Activated CD8-positive, alpha-beta memory T cell treated with anti-CD3 and anti-CD28 coated beads for 36 hours (primary cell): ENCODE measurements at regions not wholly inside any gene's neighbourhood (a gene's known extent, or its start where the extent isn't known, plus 50 kb on each side); places are given as distances from the start of the nearest gene placed in this dataset.

Source experiments
- CTCF ChIA-PET: fragments of 350-600 bp; sonication (Branson Sonifier 250); formaldehyde crosslinking; loops from one replicate; lab custom pipeline; 2021; ENCODE audit warnings: antibody characterized with exemption; lab: Charles Lee
- POLR2A ChIA-PET: fragments of 350-600 bp; sonication (Branson Sonifier 250); formaldehyde crosslinking; loops from one replicate; lab custom pipeline; 2021; ENCODE audit warnings: antibody characterized with exemption; lab: Charles Lee

GRCh38 chr11:19661827-19662226, 50.8 kb upstream of the NAV2 start:
- ChIA-PET CTCF (no interaction called here), POLR2A (no interaction called here)

- POLR2A ChIA-PET, result no interaction called here
- CTCF ChIA-PET, result no interaction called here
Measured at GRCh38 chr11:19660076-19660475, 52.6 kb upstream of the NAV2 start.

GRCh38 chr11:19659529-19659928, 53.1 kb upstream of the NAV2 start:
- CTCF ChIA-PET, result no interaction called here
- POLR2A ChIA-PET, result no interaction called here

DNA sequence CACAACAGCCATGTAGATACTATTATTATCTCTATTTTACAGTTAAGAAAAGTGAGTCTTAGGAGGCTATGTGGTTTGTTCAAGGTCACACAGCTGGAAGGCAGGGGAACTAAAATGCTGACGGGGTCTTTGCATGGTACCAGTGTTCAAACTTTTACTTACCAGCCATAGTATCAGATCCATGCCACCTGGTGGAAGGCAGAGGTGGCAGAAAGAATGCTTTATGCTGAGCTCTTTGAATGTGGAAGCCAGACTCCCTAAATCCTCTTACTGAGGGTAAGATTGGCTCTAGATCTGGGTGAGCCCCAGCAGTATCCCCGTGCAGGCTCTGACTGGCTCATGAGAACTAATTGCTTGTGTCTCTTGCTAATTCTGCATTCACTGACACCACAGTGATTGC, 54.3 kb upstream of the NAV2 start:
- ChIA-PET CTCF (no interaction called here), POLR2A (no interaction called here)

DNA sequence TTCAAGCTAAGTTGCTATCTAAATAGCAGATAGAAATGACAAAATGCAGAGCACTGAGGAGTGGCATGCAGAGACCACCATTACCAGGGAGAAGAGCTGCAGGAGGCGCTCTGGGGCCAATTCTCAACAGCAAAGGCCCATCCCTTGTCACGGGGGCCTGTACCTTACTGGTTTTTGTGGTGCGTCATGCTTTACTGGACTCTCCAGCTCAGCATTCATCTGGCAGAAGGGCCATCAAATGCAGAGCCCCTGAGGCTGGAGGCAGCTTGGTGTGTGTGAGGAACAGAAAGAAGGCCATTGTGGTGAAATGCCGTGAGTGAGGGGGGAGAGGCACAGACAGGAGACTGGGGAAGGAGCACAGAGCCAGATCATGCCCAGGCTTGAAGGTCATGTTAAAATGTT, 56.5 kb upstream of the NAV2 start:
- ChIA-PET CTCF (no interaction called here), POLR2A (no interaction called here)

DNA sequence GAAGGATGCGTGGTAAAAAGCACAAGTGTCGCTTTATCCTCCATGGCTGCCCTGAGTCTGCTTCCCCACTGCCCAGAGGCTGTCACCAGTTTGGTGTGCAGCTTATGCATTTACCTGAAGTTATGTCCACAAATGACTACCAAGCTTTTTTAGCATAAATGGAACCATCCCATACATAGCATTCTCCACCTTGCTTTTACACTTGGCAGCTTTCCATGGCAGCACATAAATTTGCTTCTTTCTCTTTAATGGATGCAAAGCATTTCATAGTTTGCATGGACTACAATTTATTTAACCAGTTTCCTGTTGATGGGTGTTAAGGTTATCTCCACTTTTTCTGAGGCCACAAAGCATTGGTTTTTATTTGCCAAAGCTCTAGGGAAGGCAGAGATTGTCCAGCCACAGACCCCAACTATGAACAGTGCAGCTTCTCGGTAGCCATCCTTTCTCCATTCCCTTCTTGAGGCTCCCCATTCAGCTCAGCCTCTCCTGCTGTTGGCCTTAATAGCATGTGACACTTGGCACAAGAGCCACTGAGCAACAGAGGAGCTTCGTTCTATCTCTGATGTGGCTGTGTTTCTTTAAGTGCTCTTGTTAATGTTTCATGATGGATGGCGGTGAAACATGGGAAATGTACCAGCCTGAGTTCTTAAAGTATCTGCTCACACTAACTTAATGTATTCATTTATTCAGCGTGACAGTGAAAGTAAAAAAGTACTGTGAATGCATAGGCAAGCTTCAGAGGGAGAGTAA, 59.8 kb upstream of the NAV2 start:
- ChIA-PET CTCF (no interaction called here), POLR2A (no interaction called here)

DNA sequence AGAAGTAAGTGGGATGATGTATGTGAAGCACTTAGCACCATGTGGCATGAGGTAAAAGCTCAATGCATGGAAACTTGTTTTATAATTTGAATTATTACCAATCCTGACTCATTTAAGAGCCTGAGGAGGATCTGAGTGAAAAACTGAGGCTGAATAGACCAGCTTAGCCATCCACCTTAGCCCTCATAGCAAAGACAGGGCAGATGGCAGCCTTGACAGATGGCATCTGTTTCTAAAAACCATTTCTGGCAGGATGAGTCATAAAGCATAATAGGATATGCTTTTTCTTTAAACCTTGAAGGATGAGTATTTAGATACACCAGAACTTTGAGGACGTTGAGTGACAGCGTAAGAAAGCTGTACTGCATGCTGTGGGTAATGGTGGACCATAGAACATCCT, 61.0 kb upstream of the NAV2 start:
- ChIA-PET CTCF (no interaction called here), POLR2A (no interaction called here)

GRCh38 chr11:19651028-19651427, 61.6 kb upstream of the NAV2 start:
- ChIA-PET POLR2A (no interaction called here), CTCF (no interaction called here)

DNA sequence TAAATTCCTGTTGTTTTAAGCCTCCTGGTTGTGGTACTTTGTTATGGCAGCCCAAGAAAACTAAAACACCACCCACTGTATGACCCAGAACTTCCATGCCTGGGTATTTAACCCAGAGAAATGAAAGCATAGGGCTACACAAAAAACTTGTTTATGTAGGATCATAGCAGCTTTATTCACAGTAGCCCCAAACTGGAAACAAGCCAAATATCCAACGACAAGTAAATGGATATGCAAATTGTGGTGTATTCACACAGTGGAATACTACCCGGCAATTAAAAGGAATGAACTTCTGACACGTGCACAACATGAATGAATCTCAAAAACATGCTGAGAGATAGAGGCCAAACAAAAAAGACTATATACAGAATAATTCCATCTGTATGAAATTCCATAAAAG, 62.2 kb upstream of the NAV2 start:
- ChIA-PET CTCF (no interaction called here), POLR2A (no interaction called here)

DNA sequence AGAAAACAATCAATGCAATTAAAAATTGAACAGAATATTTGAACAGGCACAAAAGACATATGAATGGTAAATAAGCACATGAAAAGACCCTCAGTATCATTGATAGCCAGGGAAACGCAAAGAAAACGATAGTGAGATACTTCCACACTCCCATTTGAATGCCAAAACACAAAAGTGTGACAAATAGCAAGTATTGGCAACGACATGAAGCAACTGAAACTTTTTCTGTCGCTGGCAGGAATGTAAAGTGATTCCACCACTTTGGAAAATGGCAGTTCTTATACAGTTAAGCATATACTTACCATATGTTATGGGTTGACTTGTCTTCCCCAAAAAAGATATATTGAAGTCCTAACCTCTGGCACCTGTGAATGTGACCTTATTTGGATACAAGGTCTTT, 62.9 kb upstream of the NAV2 start:
- POLR2A ChIA-PET, result no interaction called here
- CTCF ChIA-PET, result no interaction called here

- ChIA-PET POLR2A (no interaction called here), CTCF (no interaction called here)
Measured at GRCh38 chr11:19648321-19648720, 64.3 kb upstream of the NAV2 start.

DNA sequence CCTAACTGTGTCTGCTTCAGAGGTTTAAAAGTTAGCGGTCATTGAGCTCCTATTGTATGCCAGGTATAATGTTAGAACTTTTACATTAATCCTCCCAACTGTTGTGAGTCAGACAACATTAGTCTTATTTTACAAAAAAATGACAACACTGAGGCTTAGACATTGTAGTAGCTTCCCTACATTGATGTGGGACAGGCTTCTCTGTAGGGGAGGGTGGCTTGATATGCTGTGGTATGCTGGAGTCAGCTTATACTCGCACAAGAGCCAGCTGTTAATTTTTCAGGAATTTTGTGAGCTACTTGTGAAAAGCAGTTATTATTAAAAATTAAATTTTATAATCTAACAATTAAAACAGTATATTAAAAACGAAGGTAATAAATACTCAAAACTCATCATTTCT, 64.8 kb upstream of the NAV2 start:
- ChIA-PET POLR2A (no interaction called here), CTCF (no interaction called here)

GRCh38 chr11:19646921-19647320, 65.7 kb upstream of the NAV2 start:
- POLR2A ChIA-PET, result no interaction called here
- CTCF ChIA-PET, result no interaction called here

DNA sequence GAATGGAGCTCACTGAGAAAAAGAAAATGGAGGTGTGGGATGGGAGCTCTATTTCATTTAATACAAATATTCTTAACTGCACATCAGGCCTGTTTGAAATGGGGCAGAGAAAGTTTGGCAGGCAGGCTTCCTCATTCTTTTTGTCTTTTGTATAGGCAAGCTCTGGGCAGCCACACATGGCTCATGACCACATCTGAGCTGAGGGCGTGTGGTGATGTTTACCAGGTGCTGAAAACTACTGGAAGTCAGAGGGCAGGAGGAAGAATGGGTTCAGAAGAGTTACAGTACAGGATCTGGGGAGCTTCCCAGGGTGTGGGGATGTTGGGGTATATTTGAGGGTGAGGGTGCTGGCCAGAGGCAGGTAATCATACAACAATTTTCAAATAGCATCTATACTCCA, 66.3 kb upstream of the NAV2 start:
- CTCF ChIA-PET, result no interaction called here
- POLR2A ChIA-PET, result no interaction called here

DNA sequence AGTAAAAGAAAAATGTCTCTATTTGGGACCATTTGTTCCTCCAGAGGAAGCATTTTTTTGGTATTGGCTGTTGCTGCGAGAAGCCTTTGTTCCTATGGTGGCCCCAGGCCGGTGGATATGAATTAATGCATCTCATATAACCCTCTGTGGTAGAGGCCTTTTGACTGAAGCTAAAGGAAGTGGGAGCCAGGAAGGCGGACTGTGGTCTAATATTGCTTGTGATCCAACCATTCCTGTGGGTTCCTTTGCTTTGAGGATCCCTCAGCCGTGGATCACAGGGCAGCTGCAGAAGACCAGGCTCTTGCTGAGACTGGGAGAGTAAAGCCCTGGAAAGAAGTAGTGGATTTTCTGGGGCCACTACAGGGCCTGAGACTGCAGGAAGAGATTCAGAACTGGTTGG, 68.3 kb upstream of the NAV2 start:
- ChIA-PET CTCF (no interaction called here), POLR2A (no interaction called here)

- ChIA-PET CTCF (no interaction called here), POLR2A (no interaction called here)
Measured at GRCh38 chr11:19642185-19643158, 70.2 kb upstream of the NAV2 start.

- ChIA-PET POLR2A (no interaction called here), CTCF (no interaction called here)
Measured at GRCh38 chr11:19639603-19640105, 73.0 kb upstream of the NAV2 start.

- ChIA-PET CTCF (no interaction called here), POLR2A (no interaction called here)
Measured at GRCh38 chr11:19635332-19635731, 77.3 kb upstream of the NAV2 start.

DNA sequence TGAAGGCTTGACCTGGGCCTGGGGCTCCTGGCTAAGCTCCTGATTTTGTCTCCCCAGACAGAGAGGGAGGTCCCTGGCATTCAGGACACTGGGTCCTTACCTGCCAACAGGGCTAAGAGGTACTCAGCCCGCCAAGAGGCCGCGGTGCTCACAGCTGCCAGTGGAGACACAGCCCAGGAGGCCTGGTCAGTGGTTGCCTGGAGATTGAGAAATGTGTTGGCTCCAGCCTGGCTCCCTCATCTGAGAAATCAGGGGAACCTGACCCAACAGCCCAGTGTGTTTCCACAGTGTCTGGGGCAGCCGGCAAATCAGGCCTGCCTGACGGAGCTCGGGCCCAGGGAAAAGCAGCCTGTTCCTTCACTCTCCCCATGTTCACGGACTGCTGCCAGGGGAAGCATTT, 79.4 kb upstream of the NAV2 start:
- ChIA-PET POLR2A (no interaction called here), CTCF (no interaction called here)

- POLR2A ChIA-PET, result no interaction called here
Measured at GRCh38 chr11:19632499-19632834, 80.2 kb upstream of the NAV2 start.

More at GRCh38 chr11:19632499-19632834, 80.2 kb upstream of the NAV2 start:
- CTCF ChIA-PET, result no interaction called here
